ENCODE measurements at regions not wholly inside any gene's neighbourhood (a gene's known extent, or its start where the extent isn't known, plus 50 kb on each side); places are given as distances from the start of the nearest gene placed in this dataset.

- DNase-seq: no peak
- no peaks in the 10 kb centered on the region for H3K9me3 ChIP-seq
Measured at GRCh38 chr5:117671551-117671950, 1096.9 kb upstream of the SEMA6A start.

GRCh38 chr5:117667105-117667504 is 1092.5 kb upstream of the SEMA6A start:
- H3K27ac ChIP-seq: no peak overlapping the region
- intact Hi-C loops (cut with DNase I): no loop called here
- no peaks in the 10 kb centered on the region for H3K9me3 ChIP-seq
- DNase-seq: no peak
- H3K36me3 ChIP-seq: no peaks in the 10 kb centered on the region
- H3K4me3 ChIP-seq (replicated peaks in 1 of 3): no peak overlapping the region
- H3K4me1 ChIP-seq: no peaks in the 10 kb centered on the region
- no peaks in the 10 kb centered on the region for H3K27me3 ChIP-seq
- TF ChIP-seq POLR2A (IDR thresholded peaks at IDR 0.05) (no peak), CTCF (IDR thresholded peaks at IDR 0.05) (no peak)
- 71 to 74% methylated on average over 3 of the region's 3 CpGs for WGBS, 2 donors

More at GRCh38 chr5:117671551-117671950, 1096.9 kb upstream of the SEMA6A start:
- Histone ChIP-seq H3K27ac (no peak overlapping the region), H3K4me3 (replicated peaks in 1 of 3) (no peak overlapping the region), H3K4me1 (no peaks in the 10 kb centered on the region), H3K27me3 (no peaks in the 10 kb centered on the region), H3K36me3 (no peaks in the 10 kb centered on the region)
- intact Hi-C loops (cut with DNase I): no loop called here
- WGBS, 2 donors: 73 to 74% methylated on average over 1 of the region's 1 CpG
- TF ChIP-seq POLR2A (IDR thresholded peaks at IDR 0.05) (no peak), CTCF (IDR thresholded peaks at IDR 0.05) (no peak)

GRCh38 chr5:117665121-117665520 is 1090.5 kb upstream of the SEMA6A start:
- Histone ChIP-seq H3K9me3 (no peaks in the 10 kb centered on the region), H3K36me3 (no peaks in the 10 kb centered on the region), H3K27ac (no peak overlapping the region), H3K4me1 (no peaks in the 10 kb centered on the region), H3K27me3 (no peaks in the 10 kb centered on the region), H3K4me3 (replicated peaks in 1 of 3) (no peak overlapping the region)
- intact Hi-C loops (cut with DNase I): no loop called here
- no peak for DNase-seq
- TF ChIP-seq POLR2A (IDR thresholded peaks at IDR 0.05) (no peak), CTCF (IDR thresholded peaks at IDR 0.05) (no peak)
- WGBS, 2 donors: 75 to 79% methylated on average over 1 of the region's 1 CpG

- no peak overlapping the region for H3K27ac ChIP-seq
- TF ChIP-seq POLR2A (IDR thresholded peaks at IDR 0.05) (no peak), CTCF (IDR thresholded peaks at IDR 0.05) (no peak)
Measured at GRCh38 chr5:117662361-117662760, 1087.7 kb upstream of the SEMA6A start.

GRCh38 chr5:117657541-117657940 is 1082.9 kb upstream of the SEMA6A start:
- no peak for DNase-seq
- no peak overlapping the region for H3K4me3 ChIP-seq (replicated peaks in 1 of 3)
- H3K9me3 ChIP-seq: no peaks in the 10 kb centered on the region
- H3K27ac ChIP-seq: no peak overlapping the region
- 86% methylated on average over 1 of the region's 1 CpG for WGBS, 2 donors
- intact Hi-C loops (cut with DNase I): no loop called here
- H3K4me1 ChIP-seq: no peaks in the 10 kb centered on the region
- no peaks in the 10 kb centered on the region for H3K36me3 ChIP-seq
- H3K27me3 ChIP-seq: no peaks in the 10 kb centered on the region
- TF ChIP-seq POLR2A (IDR thresholded peaks at IDR 0.05) (no peak), CTCF (IDR thresholded peaks at IDR 0.05) (no peak)

More at GRCh38 chr5:117662361-117662760, 1087.7 kb upstream of the SEMA6A start:
- H3K27me3 ChIP-seq: no peaks in the 10 kb centered on the region
- no peak overlapping the region for H3K4me3 ChIP-seq (replicated peaks in 1 of 3)
- no peaks in the 10 kb centered on the region for H3K36me3 ChIP-seq
- DNase-seq: no peak
- WGBS, 2 donors: 84 to 85% methylated on average over 2 of the region's 2 CpGs
- H3K4me1 ChIP-seq: no peaks in the 10 kb centered on the region
- intact Hi-C loops (cut with DNase I): no loop called here
- no peaks in the 10 kb centered on the region for H3K9me3 ChIP-seq

Data from thyroid gland (tissue), 4 donors.